ENCODE measurements at regions not wholly inside any gene's neighbourhood (a gene's known extent, or its start where the extent isn't known, plus 50 kb on each side); places are given as distances from the start of the nearest gene placed in this dataset.

DNA sequence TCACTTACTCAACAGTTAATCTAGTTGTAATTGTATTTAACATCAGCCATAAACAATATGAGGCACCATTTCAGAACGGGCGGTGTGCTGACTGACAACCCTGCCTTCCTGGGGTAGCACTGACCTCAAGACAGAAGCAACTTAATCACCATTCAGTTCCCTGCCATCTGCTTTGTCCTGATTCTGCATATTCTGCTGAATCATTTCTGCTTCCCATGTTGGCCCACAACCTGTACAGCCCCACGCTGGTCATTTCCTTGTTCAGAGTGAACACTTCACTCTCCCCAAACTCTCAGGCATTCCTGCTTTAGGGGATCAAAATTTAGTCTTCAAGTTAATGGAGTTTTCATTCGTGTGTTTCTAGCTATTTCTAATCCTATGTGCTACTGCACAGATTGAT is 132.3 kb upstream of the ZBED5 start:
- intact Hi-C loops (cut with DNase I), result no loop called here
- no peak for TF ChIP-seq EP300 (IDR thresholded peaks at IDR 0.05)
- TF ChIP-seq POLR2AphosphoS5 (IDR thresholded peaks at IDR 0.05), result no peak
- TF ChIP-seq, protein P1, sequence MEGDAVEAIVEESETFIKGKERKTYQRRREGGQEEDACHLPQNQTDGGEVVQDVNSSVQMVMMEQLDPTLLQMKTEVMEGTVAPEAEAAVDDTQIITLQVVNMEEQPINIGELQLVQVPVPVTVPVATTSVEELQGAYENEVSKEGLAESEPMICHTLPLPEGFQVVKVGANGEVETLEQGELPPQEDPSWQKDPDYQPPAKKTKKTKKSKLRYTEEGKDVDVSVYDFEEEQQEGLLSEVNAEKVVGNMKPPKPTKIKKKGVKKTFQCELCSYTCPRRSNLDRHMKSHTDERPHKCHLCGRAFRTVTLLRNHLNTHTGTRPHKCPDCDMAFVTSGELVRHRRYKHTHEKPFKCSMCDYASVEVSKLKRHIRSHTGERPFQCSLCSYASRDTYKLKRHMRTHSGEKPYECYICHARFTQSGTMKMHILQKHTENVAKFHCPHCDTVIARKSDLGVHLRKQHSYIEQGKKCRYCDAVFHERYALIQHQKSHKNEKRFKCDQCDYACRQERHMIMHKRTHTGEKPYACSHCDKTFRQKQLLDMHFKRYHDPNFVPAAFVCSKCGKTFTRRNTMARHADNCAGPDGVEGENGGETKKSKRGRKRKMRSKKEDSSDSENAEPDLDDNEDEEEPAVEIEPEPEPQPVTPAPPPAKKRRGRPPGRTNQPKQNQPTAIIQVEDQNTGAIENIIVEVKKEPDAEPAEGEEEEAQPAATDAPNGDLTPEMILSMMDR (IDR thresholded peaks at IDR 0.05), result no peak
- TF ChIP-seq POLR2A (IDR thresholded peaks at IDR 0.05; ENCODE audit: low read depth), result no peak
- Histone ChIP-seq H3K36me3 (no peaks in the 10 kb centered on the region), H3K4me1 (no peaks in the 10 kb centered on the region), H3K27me3 (no peaks in the 10 kb centered on the region), H3K4me3 (no peak overlapping the region), H3K27ac (replicated peaks in 1 of 4) (no peak overlapping the region), H3K9me3 (no peaks in the 10 kb centered on the region)
- WGBS, result 77% methylated on average over 4 of the region's 4 CpGs
- no peak for DNase-seq (ENCODE audit: extremely low spot score)

DNA sequence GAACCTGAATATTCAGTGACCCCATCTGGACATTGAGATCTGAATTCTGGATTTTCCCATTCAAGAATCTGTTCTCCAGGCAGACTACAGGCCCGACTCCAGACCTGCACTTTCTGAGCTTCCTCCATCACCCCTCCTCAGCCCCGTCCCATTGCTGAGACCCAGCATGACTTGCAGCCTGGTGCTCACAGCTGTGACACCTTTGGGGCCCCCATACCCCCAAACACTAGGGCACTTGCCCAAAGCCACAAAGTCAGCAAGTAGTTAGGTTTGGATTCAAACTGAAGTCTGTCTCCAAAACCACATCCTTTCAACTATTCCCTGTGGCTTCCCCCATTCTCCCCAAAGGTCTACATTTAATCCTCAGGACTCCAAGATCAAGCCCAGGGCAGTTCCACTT is 128.2 kb upstream of the ZBED5 start:
- no peak for DNase-seq (ENCODE audit: extremely low spot score)
- H3K36me3 ChIP-seq, result no peaks in the 10 kb centered on the region
- intact Hi-C loops (cut with DNase I), result no loop called here
- no peak overlapping the region for H3K27ac ChIP-seq (replicated peaks in 1 of 4)
- H3K9me3 ChIP-seq, result no peaks in the 10 kb centered on the region
- peaks cover 0 to 5% (median 0%) of the 10 kb centered on the region in 4 donors for H3K4me1 ChIP-seq
- 92% methylated on average over 2 of the region's 2 CpGs for WGBS
- H3K27me3 ChIP-seq, result no peaks in the 10 kb centered on the region
- TF ChIP-seq POLR2AphosphoS5 (IDR thresholded peaks at IDR 0.05) (no peak), EP300 (IDR thresholded peaks at IDR 0.05) (no peak), POLR2A (IDR thresholded peaks at IDR 0.05; ENCODE audit: low read depth) (no peak)
- TF ChIP-seq, protein P1 (IDR thresholded peaks at IDR 0.05), result no peak
- no peak overlapping the region for H3K4me3 ChIP-seq

DNA sequence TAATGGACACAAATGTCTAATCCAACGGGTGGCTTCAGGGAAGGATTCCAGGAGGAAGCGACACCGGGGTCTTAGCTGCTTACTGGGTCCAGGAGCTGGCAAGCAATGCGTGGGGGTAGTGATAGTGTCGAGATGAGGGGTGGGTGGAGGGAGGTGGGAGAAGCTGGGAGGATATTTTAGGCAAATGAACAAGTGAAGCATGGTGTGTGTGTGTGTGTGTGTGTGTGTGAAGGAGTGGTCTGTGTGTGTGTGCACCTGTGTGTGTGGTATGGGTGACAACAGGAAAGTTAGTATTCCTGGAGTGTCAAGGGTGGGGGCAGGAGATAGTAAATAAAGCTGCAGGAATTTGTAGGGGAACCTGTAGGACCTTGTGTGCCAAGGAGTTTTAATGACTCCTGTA is 126.9 kb upstream of the ZBED5 start:
- Histone ChIP-seq H3K27ac (replicated peaks in 1 of 4) (no peak overlapping the region), H3K36me3 (no peaks in the 10 kb centered on the region), H3K27me3 (no peaks in the 10 kb centered on the region), H3K4me3 (no peak overlapping the region), H3K4me1 (peaks cover 0 to 5% (median 0%) of the 10 kb centered on the region in 4 donors), H3K9me3 (no peaks in the 10 kb centered on the region)
- intact Hi-C loops (cut with DNase I), result no loop called here
- DNase-seq (ENCODE audit: extremely low spot score), result no peak
- TF ChIP-seq, protein P1 (IDR thresholded peaks at IDR 0.05), result no peak
- TF ChIP-seq POLR2AphosphoS5 (IDR thresholded peaks at IDR 0.05) (no peak), EP300 (IDR thresholded peaks at IDR 0.05) (no peak), POLR2A (IDR thresholded peaks at IDR 0.05; ENCODE audit: low read depth) (no peak)
- WGBS, result 89% methylated on average over 5 of the region's 5 CpGs

DNA sequence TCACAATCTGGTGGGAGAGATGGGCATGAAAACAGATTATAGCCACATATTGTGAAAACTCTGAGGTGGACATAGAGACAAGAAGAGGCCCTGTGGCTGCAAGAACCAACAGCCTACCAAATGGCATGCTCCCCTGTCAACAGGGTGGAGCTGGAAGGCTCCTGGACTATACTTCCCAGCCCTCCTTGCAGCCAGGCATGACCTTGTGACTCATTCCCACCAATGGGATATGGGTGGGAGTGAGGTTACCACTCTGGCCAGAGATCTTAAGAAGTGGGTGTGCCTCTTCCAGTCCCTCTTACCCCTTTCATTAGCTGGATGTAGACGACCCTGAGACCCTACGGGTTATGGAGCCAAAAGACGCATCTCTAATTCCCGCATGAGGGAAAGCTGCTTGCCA is 126.4 kb upstream of the ZBED5 start:
- intact Hi-C loops (cut with DNase I), result no loop called here
- Histone ChIP-seq H3K36me3 (no peaks in the 10 kb centered on the region), H3K9me3 (no peaks in the 10 kb centered on the region), H3K4me1 (peaks cover 0 to 5% (median 0%) of the 10 kb centered on the region in 4 donors), H3K4me3 (no peak overlapping the region), H3K27ac (replicated peaks in 1 of 4) (no peak overlapping the region), H3K27me3 (no peaks in the 10 kb centered on the region)
- TF ChIP-seq POLR2A (IDR thresholded peaks at IDR 0.05; ENCODE audit: low read depth) (no peak), POLR2AphosphoS5 (IDR thresholded peaks at IDR 0.05) (no peak), EP300 (IDR thresholded peaks at IDR 0.05) (no peak)
- TF ChIP-seq, protein P1 (IDR thresholded peaks at IDR 0.05), result no peak
- no peak for DNase-seq (ENCODE audit: extremely low spot score)
- 84% methylated on average over 4 of the region's 4 CpGs for WGBS

Data from esophagus muscularis mucosa (tissue), 4 donors.